GM19395 (cell line): ENCODE measurements at regions not wholly inside any gene's neighbourhood (a gene's known extent, or its start where the extent isn't known, plus 50 kb on each side); places are given as distances from the start of the nearest gene placed in this dataset.
"Not testable (repeated sequence)": the region's sequence is repeated elsewhere in the genome, so short reads cannot be mapped to it uniquely, and the experiment has no call there.

Experiments used
- ATAC-seq: cut with Tn5 transposase; IDR thresholded peaks from one replicate; pipeline ENCODE4 v1.9.1; 2021; ENCODE audit warnings: mild to moderate bottlenecking, moderate library complexity; ENCODE audit not compliant: unreplicated experiment

DNA sequence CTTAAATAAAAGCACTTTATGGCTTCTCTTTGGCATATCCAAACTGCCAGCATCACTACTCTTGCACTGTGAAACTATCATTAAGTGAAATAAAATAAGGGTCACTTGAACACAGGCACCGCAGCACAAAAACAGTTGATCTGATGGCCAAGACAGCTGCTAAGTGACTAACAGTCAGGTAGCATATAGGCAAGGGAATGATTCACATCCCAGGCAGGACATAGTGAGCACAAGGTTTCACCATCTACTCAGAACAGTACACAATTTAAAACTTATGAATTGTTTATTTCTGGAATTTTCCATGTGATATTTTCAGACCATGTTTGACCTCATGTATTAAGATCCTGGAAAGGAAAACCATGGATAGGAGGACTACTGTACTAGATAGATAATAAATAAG is 214.2 kb downstream of the MREG start:
- no peak for ATAC-seq

DNA sequence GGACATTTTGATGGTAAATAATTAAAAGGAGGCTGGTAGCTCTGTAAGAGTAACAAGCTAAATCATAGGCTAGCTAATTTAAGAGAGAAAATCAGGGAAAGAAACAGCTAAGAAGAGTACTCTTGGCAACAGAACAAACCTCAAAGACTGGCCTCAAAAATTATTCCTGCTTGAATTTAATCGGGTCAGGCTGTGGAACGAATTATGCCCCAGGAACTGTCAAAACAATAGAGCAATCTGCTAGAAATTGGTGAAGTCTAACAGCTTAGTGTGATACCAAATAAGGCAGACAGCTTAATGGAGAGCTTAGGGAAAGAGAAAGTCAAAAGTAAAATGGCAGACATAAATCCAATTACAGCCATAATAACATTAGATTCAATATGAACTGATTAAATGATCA is 215.7 kb downstream of the MREG start:
- no peak for ATAC-seq

DNA sequence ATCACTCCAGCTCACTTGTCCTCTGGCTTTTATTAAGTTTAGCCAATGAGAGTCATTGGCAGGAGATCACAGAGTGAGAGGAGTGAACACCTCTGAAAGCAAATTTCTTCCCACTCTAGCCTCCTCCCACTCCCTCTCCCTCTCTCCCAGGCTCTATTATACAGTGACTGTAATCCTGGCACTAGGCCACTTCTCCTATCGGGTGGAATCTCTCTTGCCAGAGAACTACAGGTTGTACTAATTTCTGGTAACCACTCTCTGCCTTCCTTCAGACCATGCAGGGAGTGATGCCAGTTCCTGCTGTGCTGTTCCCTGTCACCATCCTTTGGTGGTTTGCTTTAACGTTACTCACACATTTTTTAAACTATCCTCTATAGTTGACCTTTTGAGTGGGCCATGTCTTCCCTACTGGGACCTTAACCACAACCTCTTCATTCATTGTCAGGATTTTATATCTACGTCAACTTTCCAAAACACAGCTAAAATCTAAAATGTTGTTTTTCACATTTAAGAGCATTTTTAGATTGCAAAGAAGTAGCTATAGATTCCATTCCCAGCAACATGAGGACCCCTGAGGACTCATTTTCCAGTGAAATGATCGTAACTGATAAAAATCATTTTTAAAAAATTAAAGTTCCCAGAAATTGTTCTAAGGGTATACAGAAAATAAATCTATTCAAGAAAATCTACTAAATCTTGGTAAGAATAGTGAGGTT is 217.1 kb downstream of the MREG start:
- ATAC-seq = no peak

DNA sequence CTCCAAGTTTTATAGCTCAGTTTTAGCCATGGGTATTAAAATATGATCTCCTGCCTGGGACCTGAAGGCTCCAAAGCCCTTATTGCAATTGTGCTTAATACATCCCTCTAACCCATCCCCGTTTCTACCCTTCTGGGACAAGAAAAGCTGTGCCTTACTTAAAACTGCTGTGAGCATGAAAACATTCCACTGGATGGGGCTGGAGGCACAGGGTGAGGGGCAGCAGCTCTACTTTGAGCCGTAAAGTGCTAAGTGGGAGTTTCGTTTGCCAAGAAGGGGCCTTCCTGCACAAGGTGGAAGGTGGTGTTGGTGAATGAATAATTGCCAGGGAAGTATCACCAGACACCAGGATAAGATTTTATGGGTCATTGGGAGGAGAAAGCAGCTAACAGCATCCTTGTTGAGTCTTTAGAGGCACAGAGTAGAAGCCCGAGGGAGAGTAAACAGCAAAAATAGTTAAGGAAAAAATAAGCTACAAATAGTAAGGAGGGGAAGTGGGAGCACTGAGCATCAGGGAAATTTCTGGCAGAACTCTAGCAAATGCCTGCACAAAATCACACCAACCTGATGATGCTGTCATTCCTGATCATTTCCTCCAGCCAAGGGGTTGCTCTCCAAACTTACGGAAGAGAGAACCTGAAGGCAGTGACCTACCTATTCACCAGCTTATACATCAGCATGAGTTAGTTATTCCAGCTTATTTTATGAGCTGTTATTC is 218.4 kb downstream of the MREG start:
- ATAC-seq = no peak

DNA sequence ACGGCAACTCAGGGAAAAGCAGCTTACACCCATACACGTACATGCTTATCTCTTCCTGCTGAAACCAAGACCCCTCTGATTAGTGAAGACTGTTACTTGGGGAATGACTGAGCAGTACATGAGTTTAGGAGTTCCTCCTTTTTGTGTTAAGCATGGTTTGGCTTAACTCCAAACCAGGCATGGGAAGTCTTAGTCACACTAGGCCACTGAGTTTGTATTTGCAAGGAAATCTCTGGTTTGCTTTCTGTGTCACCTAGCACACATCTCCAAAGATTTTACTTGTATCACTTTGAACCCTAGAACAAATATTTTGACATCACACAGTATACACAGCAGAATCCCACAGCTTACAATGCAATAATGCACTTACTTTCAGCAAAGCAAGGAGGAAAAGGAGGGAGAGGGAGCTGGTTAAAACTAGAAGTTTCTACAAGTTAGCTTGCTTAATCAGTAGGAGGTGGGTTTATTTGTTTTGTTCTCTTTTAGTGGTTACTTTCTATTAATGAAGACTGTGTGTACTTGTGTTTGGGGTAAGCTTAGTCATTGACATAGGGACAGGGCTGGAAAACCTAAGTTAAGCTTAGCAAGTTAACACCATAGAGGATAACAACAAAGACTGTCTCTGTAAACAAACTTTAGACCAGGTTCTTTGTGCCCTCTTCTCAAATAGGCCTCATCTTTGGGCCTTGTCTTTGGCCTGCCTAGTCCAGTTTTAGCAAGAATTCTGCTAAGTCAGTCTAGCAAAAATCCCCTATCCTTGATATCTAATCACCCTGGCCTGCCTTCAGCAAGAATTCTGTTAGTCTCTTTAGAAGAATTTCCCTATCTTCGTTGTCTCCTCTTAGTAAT is 219.4 kb downstream of the MREG start:
- ATAC-seq = peak; percentile 57

DNA sequence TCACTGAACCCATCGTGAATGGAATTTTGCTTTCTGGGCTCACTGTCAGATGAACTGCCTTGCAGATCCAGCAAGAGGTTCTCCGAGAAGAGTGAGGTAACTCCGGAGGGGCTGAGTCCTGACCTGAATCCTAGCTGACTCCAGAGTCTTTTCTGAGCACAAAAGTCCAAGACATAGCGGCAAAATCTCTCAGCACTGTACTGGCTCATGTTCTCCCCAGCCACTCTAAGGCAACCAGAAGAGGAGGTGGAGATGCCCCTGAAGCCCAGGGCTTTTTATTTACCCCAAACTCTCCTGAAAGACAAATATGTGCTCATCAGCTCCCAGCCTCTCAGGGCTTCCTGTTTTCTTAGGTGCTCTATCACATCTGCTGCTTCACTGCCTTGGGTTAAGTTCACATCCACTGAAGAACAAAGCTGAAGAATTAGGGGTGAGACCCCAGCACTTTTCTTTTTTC is 221.8 kb downstream of the MREG start:
- ATAC-seq = no peak

DNA sequence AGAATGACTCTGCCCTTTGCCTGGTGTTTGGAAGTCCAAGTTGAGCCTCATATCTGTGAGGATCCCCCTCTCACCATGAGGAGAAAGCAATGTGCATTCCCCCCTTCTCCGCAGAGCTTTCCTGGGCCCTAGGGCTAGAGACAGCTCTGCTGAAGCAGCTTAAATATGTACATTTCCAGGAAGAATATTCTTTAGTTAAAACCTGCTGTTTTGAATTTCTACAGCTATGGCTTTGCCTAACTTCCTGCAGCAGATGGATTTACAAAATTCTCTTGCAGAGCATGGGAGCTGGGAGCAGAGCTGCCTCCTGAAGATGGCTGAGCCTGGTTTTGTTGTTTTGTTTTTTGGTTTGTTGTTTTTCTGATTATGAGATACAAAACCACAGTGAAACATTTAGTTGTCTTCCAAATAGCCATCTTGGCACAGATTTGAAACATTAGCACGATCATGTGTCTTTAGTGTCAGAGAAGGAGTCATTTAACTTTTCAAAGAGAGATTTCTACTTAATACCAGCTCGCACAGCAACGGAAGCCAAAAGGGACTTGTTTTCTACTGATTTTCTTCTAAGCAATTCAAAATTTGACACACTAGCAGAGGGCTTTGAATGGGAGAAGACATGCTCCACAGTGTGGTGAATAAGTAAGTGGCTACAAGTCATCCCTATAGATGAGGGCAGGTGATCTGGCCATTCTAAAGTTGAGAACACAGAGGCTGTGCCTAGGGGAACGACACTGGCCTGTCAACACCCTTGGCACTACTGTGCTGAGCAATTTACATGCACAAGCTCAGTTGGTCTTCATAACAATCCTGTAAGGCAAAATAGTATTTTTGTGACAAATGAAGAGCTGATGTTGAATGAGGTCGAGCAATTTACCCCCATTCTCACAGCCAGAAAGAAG is 222.6 kb downstream of the MREG start:
- no peak for ATAC-seq

DNA sequence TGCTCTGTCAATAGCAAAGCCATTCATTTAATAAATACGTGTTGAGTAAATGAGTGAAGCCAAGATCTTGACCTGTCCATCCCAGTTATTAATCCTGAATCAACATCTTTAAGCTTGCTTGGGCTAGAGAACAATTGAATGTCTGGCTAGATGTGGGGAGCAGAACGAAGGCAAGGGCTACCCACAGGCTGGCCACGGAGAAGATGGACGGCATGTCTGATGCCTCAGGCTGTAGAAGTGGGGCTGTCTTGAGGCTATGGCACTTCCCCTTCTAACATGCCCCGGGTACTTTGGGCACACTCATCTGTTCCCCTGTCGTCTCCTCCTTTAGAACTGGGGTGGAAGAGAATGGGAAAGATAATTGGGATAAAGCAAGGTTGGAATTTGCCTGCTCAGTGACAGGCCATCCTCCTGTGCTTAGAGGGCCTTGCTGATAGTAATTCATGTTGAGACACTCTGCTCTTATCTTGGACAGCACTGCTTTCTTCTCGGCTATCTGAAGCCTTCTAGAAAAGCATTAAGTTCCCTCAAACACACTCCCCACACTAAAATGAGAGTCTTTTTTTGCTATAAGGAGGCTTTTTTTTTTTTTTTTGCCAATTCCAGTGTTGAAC is 225.7 kb downstream of the MREG start:
- no peak for ATAC-seq

DNA sequence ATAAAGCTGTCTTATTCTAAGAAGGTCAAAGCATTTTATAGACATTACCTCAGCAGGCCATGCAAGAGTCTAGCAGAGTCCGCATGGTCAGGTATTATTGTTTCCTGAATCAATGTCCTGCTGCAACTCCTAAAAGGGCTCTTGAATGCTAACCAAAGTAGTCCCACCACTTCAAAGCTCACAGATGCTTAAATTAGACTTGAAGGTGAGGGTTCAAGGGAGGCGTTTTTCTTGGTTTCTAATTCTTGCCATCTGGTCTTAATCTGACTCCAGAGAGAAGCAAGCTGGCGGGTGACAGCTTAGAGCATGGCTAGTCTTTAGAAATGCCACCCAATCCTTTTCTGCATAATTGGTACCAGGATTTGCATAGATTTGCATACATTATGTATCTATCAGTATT is 226.3 kb downstream of the MREG start:
- ATAC-seq = no peak

DNA sequence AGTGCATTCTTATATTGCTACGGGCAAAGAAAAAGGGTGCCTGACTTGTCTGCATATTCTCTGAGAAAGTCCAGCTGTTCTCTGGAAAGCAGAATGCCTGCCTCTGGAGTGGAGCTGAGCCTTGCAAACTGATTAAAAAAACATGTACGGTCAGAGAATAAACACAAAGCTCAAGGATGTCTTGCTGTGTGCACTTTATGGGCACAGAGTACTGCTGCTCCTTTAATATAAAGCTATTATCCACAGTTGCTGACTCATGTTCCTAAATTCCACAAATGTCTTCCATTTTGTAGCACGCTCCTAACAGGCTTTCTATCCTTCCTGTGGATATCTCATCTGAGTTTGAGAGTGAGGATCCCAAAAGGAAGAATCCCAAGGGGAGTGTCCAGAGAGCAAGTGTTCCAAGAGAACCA is 229.0 kb downstream of the MREG start:
- no peak for ATAC-seq

DNA sequence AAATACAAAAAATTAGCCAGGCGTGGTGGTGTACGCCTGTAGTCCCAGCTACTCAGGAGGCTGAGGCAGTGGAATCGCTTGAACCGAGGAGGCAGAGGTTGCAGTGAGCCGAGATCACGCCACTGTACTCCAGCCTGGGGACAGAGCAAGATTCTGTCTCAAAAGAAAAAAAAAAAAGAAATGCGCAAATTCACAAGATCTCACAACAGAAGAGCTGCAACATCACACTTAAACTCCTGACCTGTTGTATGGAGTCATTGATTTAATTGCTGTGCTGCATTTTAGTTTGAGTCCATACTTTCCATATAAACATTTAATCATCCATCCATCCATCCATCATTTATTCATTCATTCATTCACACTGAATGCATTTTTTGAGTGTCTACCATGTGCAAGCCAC is 229.7 kb downstream of the MREG start:
- not testable (repeated sequence) for ATAC-seq

DNA sequence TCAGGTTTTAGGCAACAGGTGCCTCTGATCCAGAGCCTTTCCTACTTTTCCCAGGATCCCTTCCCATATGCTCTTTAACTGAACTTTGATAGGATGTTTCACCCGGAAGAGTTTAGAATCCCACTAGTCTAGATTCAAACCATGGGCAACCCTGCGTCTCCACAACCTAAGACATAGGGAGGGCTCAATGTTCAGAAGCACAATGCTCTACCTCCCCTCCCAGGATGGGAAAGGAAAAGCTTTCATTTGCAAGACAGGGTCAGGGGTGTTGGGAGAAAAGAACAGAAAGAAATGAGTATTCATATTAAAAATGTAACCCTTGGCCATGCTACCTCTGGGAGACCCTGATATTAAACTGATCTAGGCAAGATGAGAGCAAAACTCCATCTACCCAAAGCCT is 230.4 kb downstream of the MREG start:
- ATAC-seq = no peak

DNA sequence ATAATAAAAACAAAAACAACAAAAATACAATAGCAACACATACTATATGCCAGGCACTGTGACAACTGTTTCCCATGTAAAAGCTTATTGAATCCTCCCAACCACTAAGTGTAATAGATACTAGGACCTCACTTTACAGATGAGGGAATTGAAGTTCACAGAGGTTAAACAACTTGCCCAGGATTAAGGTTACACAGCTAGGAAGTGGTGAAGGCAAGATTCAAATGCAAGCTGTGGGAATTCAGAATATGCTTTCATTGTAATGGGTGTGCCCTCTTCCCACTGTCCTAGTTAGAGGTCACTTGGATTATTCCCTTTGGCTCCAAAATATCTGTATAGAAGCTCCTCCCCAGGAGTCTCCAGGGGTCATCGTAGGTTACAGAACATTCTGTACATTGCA is 231.1 kb downstream of the MREG start:
- ATAC-seq = no peak

DNA sequence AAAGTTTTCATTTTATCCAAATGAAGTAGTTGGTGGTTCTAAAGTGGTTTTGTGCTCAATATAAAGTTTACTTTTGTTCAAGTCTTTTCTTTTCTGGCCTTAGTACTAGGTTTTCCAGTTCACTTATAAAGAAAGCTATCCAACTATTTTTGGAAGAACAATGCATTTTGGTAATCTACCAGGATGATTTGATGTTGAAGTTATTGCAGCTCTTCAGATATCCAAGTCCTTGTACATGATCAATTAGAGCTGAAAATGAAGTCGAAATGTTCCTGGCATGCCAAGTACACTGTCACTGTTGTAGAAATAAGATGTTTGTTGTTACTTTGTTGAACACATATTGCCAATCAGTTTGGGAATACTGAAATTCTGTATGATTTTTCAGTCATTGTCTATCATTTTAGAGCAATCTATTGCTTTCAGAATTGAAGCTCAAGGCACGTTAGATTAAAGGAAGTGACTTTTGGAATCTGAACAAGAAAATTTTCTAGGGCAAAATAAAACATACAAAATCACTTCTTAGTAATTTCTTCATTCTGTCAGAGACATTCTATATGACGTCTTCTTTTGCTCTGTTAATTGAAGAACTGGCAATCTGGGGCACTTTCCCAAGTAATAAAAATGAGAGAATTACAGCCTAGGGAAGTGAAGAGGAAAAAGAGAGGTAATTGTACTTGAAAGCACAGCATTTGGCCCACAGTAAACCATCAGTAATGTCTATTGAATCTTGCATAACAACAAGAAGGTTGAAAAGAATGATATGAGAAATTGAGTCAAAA is 232.3 kb downstream of the MREG start:
- no peak for ATAC-seq

DNA sequence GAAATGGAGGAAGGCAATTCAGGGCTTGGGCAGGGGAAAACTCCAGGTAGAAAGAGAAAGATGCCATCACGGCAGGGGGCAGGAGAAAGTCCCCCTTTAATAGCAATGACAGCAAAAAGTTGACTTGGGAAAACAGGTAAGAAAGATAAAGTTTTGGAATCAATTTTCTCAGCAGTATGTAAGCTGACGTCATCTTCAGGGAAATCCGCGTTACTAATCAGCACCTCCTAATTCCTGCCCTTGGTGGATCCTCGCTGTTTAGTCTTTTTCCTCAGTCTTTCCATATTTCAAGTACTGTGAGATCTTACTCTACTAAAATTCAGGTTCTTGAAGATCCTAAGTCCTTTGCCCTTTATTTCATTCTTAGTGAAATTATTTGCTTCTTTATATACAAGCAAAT is 233.0 kb downstream of the MREG start:
- ATAC-seq = no peak

DNA sequence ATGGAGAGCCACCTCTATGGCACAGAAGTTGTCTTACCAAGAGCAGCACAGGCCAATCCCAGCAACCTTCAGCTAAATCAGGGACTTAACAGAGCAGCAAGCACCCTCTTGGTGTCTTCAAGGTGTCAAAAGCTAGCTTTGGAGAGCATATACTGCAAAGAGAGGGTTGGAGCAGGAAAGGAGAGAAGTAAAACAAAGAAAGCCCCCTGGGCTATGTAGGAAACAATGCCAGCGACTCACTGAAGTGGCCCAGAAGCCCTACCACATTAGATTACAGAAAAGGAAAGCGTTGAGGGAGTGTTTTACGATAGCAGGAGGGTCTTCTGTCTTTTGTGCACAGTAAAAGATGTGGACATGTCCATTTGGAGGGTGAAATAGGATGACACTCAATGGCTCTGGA is 233.4 kb downstream of the MREG start:
- ATAC-seq = no peak

DNA sequence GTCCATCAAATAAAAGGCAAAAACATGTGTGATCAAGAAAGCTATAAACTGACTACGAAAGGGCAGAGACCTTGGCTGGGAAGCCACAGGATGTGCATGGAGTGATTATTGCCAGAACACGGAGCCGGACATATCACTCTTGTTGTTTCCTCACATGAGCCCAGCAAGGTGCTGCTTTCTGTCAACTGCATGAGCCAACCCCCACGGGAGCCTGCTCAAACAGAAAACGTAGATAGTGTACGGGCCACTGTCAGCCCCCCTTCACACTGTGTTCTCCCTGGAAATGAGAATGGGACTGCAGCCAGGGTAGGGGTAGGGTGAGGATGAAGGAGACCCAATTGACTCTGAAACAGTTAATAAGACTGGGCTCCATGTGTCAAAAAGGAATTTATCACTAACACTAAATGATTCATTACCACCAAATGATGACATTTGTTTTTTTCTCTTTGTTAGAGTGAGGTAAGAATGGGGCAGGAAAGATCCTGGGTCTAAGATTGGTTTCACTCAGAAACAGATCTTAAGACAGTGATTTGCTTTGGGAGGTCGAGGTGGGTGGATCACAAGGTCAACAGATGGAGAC is 235.8 kb downstream of the MREG start:
- no peak for ATAC-seq

DNA sequence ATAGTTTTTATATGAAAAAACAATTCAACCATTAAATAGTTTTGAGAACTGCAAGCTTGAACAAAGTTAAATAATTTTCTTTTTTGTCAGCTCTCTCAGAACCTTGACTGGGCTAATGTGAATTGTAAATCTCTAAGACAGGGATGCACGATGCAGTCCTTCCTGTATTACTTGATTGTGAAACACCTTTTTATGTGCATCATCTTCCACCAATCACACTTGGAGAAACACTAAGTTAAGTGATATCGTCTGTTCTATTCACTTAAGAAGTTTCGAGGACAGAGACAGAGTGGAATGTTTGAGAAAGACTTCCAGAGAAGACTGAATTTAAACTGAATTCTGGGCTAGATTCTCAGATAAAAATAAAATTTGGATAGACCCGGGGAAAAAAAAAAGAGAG is 238.2 kb downstream of the MREG start:
- no peak for ATAC-seq

DNA sequence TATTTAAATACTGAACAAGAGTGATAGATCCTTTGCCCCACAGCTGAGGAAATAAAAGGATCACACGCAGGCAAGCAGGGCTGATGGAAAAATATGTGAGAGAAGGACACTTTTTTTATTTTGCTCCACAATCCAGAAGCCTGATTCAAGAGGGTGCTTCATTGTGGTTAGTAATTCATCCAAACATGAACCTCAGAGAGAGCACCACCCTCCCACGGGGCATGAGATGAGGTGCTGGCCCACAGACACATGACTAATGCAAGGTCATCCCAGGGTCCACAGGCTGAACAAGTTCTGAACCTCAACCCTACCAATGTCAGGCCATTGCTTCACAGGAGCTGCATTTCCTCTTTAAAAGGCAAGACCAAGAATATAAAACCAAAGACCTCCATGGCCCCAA is 239.6 kb downstream of the MREG start:
- no peak for ATAC-seq
